ENCODE measurements at regions not wholly inside any gene's neighbourhood (a gene's known extent, or its start where the extent isn't known, plus 50 kb on each side); places are given as distances from the start of the nearest gene placed in this dataset.

GRCh38 chr1:118828038-118828437 lies 160.1 kb downstream of the TBX15 start:
- in situ Hi-C loops (cut with MboI; ENCODE audit: low pct_ligation_motif_present in 1 of 4, low pct_unique_long_range_greater_than_20kb in 1 of 4, low sequenced_read_pairs in 3 of 4) (no loop called here), intact Hi-C loops (cut with DNase I; ENCODE audit: low total_unique reads) (no loop called here)
- H3K27me3 ChIP-seq = no peaks in the 10 kb centered on the region
- no peak overlapping the region for H3K4me3 ChIP-seq
- no peak for TF ChIP-seq POLR2AphosphoS5 (IDR thresholded peaks at IDR 0.05)
- no peaks in the 10 kb centered on the region for H3K9me3 ChIP-seq
- no peak for DNase-seq
- H3K4me1 ChIP-seq = no peaks in the 10 kb centered on the region
- no peaks in the 10 kb centered on the region for H3K36me3 ChIP-seq
- no peak overlapping the region for H3K27ac ChIP-seq

- TF ChIP-seq EP300 (IDR thresholded peaks at IDR 0.05; ENCODE audit: low read depth) (no peak), POLR2AphosphoS5 (IDR thresholded peaks at IDR 0.05) (no peak)
- Histone ChIP-seq H3K27ac (no peak overlapping the region), H3K27me3 (no peaks in the 10 kb centered on the region), H3K9me3 (no peaks in the 10 kb centered on the region), H3K4me3 (no peak overlapping the region), H3K4me1 (no peaks in the 10 kb centered on the region), H3K36me3 (no peaks in the 10 kb centered on the region)
- in situ Hi-C loops (cut with MboI; ENCODE audit: low pct_ligation_motif_present in 1 of 4, low pct_unique_long_range_greater_than_20kb in 1 of 4, low sequenced_read_pairs in 3 of 4) = no loop called here
- intact Hi-C loops (cut with DNase I; ENCODE audit: low total_unique reads) = no loop called here
- 68 to 100% methylated on average over 1 of the region's 1 CpG for WGBS, 2 donors (ENCODE audit: low coverage in 1 of 2)
- no peak for DNase-seq
Observed at GRCh38 chr1:118827636-118828035, 160.5 kb downstream of the TBX15 start.

- WGBS, 2 donors (ENCODE audit: low coverage in 1 of 2) = 70 to 90% methylated on average over 2 to 3 of the region's 3 CpGs
- in situ Hi-C loops (cut with MboI; ENCODE audit: low pct_ligation_motif_present in 1 of 4, low pct_unique_long_range_greater_than_20kb in 1 of 4, low sequenced_read_pairs in 3 of 4) = no loop called here
- no peak for DNase-seq
- H3K27ac ChIP-seq = no peak overlapping the region
- no peak for TF ChIP-seq EP300 (IDR thresholded peaks at IDR 0.05; ENCODE audit: low read depth)
- no peak for TF ChIP-seq POLR2AphosphoS5 (IDR thresholded peaks at IDR 0.05)
- no peak for TF ChIP-seq CTCF (IDR thresholded peaks at IDR 0.05)
- no peak for TF ChIP-seq POLR2A (IDR thresholded peaks at IDR 0.05)
- H3K27me3 ChIP-seq = no peaks in the 10 kb centered on the region
- no peak overlapping the region for H3K4me3 ChIP-seq
- intact Hi-C loops (cut with DNase I; ENCODE audit: low total_unique reads) = no loop called here
- H3K9me3 ChIP-seq = no peaks in the 10 kb centered on the region
- H3K4me1 ChIP-seq = no peaks in the 10 kb centered on the region
- H3K36me3 ChIP-seq = no peaks in the 10 kb centered on the region
Observed at GRCh38 chr1:118827207-118827606, 160.9 kb downstream of the TBX15 start.

- Histone ChIP-seq H3K4me3 (no peak overlapping the region), H3K27me3 (no peaks in the 10 kb centered on the region), H3K9me3 (no peaks in the 10 kb centered on the region), H3K36me3 (no peaks in the 10 kb centered on the region), H3K27ac (no peak overlapping the region), H3K4me1 (no peaks in the 10 kb centered on the region)
- TF ChIP-seq POLR2AphosphoS5 (IDR thresholded peaks at IDR 0.05) = no peak
- no peak for TF ChIP-seq EP300 (IDR thresholded peaks at IDR 0.05; ENCODE audit: low read depth)
- no peak for TF ChIP-seq CTCF (IDR thresholded peaks at IDR 0.05)
- TF ChIP-seq POLR2A (IDR thresholded peaks at IDR 0.05) = no peak
- DNase-seq = no peak
- in situ Hi-C loops (cut with MboI; ENCODE audit: low pct_ligation_motif_present in 1 of 4, low pct_unique_long_range_greater_than_20kb in 1 of 4, low sequenced_read_pairs in 3 of 4) (no loop called here), intact Hi-C loops (cut with DNase I; ENCODE audit: low total_unique reads) (no loop called here)
- 50 to 52% methylated on average over 3 of the region's 3 CpGs for WGBS, 2 donors (ENCODE audit: low coverage in 1 of 2)
Observed at GRCh38 chr1:118826669-118827068, 161.5 kb downstream of the TBX15 start.

- intact Hi-C loops (cut with DNase I; ENCODE audit: low total_unique reads) (no loop called here), in situ Hi-C loops (cut with MboI; ENCODE audit: low pct_ligation_motif_present in 1 of 4, low pct_unique_long_range_greater_than_20kb in 1 of 4, low sequenced_read_pairs in 3 of 4) (no loop called here)
- no peaks in the 10 kb centered on the region for H3K36me3 ChIP-seq
- no peaks in the 10 kb centered on the region for H3K4me1 ChIP-seq
- H3K27ac ChIP-seq = no peak overlapping the region
- H3K4me3 ChIP-seq = no peak overlapping the region
- DNase-seq = no peak
- TF ChIP-seq POLR2A (IDR thresholded peaks at IDR 0.05) (no peak), POLR2AphosphoS5 (IDR thresholded peaks at IDR 0.05) (no peak), CTCF (IDR thresholded peaks at IDR 0.05) (no peak), EP300 (IDR thresholded peaks at IDR 0.05; ENCODE audit: low read depth) (no peak)
- H3K9me3 ChIP-seq = no peaks in the 10 kb centered on the region
- H3K27me3 ChIP-seq = no peaks in the 10 kb centered on the region
Observed at GRCh38 chr1:118825619-118826018, 162.5 kb downstream of the TBX15 start.

Measured in transverse colon (tissue), 4 donors.